ENCODE measurements at regions not wholly inside any gene's neighbourhood (a gene's known extent, or its start where the extent isn't known, plus 50 kb on each side); places are given as distances from the start of the nearest gene placed in this dataset.

DNA sequence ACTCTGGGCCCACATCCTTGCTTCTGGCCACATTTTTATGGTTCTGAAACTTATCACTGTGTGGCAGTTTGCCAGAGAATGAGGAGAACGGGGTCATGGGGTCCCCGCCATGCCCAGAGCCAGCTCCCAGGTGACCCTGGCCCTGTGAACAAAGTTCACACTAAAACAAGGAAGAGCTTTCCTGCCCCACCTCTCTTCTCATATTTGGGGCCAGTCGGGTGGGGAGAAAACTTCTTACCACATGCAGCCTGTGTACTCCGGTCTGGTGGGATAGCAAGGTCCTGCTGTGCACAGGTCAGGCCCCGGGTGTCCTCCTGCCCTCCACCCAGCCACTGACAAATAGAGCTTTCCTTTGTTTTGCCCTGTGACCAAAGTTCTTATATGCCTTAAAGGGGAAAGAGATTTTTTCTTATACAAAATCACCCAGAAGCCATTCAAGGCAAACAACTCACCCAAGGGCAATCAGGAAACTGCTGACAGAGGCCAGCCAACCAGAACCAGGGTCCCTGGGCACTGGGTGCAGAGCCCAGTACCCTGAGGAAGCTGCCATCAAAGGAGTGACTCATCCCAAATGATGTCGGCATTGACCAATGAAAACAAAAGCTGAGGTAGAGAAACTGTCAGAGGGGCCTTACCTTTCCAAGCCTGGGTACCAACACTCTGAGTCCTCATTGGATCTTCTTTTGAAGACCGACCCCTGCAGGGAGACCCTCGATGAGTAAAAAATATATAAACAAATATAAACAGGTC, 53.6 kb downstream of the OLIG1 start:
- no peak overlapping the region for H2AFZ ChIP-seq (ENCODE audit: low read depth)
- no peaks in the 10 kb centered on the region; a peak in 1 of 4 replicates for H3K4me1 ChIP-seq (ENCODE audit: control insufficient read depth in 1 of 2, insufficient read depth in 2 of 2, low read depth in 1 of 2, low read length in 1 of 2)
- H3F3A ChIP-seq (replicated peaks; ENCODE audit: insufficient read depth) = no peaks in the 10 kb centered on the region
- no peaks in the 10 kb centered on the region for H3K79me2 ChIP-seq (ENCODE audit: insufficient read depth)
- WGBS (ENCODE audit: low lambda C conversion rate) = 3% methylated on average over 8 of the region's 8 CpGs
- no peaks in the 10 kb centered on the region for H3K9me3 ChIP-seq
- ChIA-PET CTCF (interaction anchor here (0.8 kb wide), 1 partner anchor 57 kb away, joined by 3 read pairs; no protein-coding TSS in a partner anchor), POLR2A (no interaction called here)
- H3K9me2 ChIP-seq = no peaks in the 10 kb centered on the region
- peaks cover 91% of the 10 kb centered on the region for H3K27me3 ChIP-seq (ENCODE audit: insufficient read depth)
- TF ChIP-seq GATA2 (CRISPR knock-in tag; IDR thresholded peaks at IDR 0.05) = no peak
- no peak for TF ChIP-seq YY1 (IDR thresholded peaks at IDR 0.05; ENCODE audit: low read depth)
- no peak for TF ChIP-seq TCF12 (IDR thresholded peaks at IDR 0.05)
- TF ChIP-seq, protein P1, sequence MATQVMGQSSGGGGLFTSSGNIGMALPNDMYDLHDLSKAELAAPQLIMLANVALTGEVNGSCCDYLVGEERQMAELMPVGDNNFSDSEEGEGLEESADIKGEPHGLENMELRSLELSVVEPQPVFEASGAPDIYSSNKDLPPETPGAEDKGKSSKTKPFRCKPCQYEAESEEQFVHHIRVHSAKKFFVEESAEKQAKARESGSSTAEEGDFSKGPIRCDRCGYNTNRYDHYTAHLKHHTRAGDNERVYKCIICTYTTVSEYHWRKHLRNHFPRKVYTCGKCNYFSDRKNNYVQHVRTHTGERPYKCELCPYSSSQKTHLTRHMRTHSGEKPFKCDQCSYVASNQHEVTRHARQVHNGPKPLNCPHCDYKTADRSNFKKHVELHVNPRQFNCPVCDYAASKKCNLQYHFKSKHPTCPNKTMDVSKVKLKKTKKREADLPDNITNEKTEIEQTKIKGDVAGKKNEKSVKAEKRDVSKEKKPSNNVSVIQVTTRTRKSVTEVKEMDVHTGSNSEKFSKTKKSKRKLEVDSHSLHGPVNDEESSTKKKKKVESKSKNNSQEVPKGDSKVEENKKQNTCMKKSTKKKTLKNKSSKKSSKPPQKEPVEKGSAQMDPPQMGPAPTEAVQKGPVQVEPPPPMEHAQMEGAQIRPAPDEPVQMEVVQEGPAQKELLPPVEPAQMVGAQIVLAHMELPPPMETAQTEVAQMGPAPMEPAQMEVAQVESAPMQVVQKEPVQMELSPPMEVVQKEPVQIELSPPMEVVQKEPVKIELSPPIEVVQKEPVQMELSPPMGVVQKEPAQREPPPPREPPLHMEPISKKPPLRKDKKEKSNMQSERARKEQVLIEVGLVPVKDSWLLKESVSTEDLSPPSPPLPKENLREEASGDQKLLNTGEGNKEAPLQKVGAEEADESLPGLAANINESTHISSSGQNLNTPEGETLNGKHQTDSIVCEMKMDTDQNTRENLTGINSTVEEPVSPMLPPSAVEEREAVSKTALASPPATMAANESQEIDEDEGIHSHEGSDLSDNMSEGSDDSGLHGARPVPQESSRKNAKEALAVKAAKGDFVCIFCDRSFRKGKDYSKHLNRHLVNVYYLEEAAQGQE (IDR thresholded peaks at IDR 0.05; ENCODE audit: low read depth, low read length) = no peak
- TF ChIP-seq, protein P2, sequence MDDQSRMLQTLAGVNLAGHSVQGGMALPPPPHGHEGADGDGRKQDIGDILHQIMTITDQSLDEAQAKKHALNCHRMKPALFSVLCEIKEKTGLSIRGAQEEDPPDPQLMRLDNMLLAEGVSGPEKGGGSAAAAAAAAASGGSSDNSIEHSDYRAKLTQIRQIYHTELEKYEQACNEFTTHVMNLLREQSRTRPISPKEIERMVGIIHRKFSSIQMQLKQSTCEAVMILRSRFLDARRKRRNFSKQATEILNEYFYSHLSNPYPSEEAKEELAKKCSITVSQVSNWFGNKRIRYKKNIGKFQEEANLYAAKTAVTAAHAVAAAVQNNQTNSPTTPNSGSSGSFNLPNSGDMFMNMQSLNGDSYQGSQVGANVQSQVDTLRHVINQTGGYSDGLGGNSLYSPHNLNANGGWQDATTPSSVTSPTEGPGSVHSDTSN (IDR thresholded peaks at IDR 0.05) = no peak
- TF ChIP-seq EZH2phosphoT487 (IDR thresholded peaks at IDR 0.05; ENCODE audit: borderline replicate concordance, low read depth) = no peak
- TF ChIP-seq FOXJ3 (CRISPR knock-in tag; IDR thresholded peaks at IDR 0.05) = no peak
- TF ChIP-seq MEF2A (IDR thresholded peaks at IDR 0.05; ENCODE audit: borderline replicate concordance, low read depth) = no peak
- no peak for TF ChIP-seq TAF1 (IDR thresholded peaks at IDR 0.05; ENCODE audit: borderline replicate concordance, low read depth, low read length)
- TF ChIP-seq, protein P3, sequence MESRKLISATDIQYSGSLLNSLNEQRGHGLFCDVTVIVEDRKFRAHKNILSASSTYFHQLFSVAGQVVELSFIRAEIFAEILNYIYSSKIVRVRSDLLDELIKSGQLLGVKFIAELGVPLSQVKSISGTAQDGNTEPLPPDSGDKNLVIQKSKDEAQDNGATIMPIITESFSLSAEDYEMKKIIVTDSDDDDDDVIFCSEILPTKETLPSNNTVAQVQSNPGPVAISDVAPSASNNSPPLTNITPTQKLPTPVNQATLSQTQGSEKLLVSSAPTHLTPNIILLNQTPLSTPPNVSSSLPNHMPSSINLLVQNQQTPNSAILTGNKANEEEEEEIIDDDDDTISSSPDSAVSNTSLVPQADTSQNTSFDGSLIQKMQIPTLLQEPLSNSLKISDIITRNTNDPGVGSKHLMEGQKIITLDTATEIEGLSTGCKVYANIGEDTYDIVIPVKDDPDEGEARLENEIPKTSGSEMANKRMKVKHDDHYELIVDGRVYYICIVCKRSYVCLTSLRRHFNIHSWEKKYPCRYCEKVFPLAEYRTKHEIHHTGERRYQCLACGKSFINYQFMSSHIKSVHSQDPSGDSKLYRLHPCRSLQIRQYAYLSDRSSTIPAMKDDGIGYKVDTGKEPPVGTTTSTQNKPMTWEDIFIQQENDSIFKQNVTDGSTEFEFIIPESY (IDR thresholded peaks at IDR 0.05; ENCODE audit: borderline replicate concordance, low read depth) = no peak
- TF ChIP-seq POLR2AphosphoS5 (IDR thresholded peaks at IDR 0.05; ENCODE audit: low read depth, low read length) = no peak
- TF ChIP-seq CHD2 (IDR thresholded peaks at IDR 0.05; ENCODE audit: low read length, partially characterized antibody) = no peak
- no peak overlapping the region for H3K4me3 ChIP-seq (ENCODE audit: low read depth in 2 of 2, low read length in 1 of 2)
- no peak overlapping the region for H3K27ac ChIP-seq (ENCODE audit: low read depth in 2 of 2, low read length in 1 of 2)
- no peaks in the 10 kb centered on the region for H4K20me1 ChIP-seq (ENCODE audit: insufficient read depth)
- H3K9ac ChIP-seq = no peak overlapping the region
- DNase-seq = no peak
- no peak overlapping the region for H3K4me2 ChIP-seq
- no peaks in the 10 kb centered on the region for H3K36me3 ChIP-seq (replicated peaks in 1 of 2; ENCODE audit: control insufficient read depth in 1 of 2, insufficient read depth in 2 of 2, low read length in 1 of 2)
